NCI-H345 treated with DMSO at 0.1 percent for 48 hours (cell line): ENCODE measurements at regions not wholly inside any gene's neighbourhood (a gene's known extent, or its start where the extent isn't known, plus 50 kb on each side); places are given as distances from the start of the nearest gene placed in this dataset.

Source experiments
- DNase-seq: peaks from one replicate; lab custom pipeline; 2025; ENCODE audit not compliant: unreplicated experiment; lab: John Stamatoyannopoulos, UW

DNA sequence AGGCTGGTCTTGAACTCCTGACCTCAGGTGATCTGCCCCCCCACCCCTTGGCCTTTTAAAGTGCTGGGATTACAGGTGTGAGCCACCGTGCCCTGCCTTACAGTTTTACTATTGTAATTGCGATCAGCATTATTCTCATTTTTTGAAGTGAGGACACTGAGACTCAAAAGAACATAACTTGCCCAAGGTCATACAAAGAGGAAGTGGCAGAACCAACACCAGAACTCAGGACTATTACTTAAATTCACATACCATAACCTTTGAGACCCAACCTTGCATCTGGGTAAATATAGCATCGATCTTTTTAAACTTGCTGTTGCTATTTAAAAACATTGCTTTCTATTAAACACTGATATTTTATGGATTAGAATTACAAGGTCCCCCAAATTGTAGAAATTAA lies 54.2 kb downstream of the FOXI1 start:
- no peak for DNase-seq

DNA sequence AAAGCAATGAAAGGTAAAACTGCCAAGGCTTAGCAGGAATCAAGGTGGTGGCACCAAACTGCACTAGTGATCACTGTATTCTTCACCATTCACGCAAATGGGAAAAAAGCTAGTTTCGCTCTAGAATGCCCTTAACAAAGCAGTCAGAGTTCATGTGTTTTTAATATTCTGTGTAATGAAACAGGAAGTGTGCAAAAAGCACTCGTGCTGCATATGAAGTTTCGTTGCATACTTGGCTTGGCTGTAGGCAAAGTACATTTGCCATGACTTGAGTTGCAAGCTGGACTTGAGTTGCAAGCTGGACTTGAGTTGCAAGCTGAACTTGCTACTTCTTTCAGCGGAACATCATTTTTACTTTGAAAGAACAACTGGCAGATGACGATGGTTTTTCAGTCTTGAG lies 55.4 kb downstream of the FOXI1 start:
- DNase-seq = no peak

DNA sequence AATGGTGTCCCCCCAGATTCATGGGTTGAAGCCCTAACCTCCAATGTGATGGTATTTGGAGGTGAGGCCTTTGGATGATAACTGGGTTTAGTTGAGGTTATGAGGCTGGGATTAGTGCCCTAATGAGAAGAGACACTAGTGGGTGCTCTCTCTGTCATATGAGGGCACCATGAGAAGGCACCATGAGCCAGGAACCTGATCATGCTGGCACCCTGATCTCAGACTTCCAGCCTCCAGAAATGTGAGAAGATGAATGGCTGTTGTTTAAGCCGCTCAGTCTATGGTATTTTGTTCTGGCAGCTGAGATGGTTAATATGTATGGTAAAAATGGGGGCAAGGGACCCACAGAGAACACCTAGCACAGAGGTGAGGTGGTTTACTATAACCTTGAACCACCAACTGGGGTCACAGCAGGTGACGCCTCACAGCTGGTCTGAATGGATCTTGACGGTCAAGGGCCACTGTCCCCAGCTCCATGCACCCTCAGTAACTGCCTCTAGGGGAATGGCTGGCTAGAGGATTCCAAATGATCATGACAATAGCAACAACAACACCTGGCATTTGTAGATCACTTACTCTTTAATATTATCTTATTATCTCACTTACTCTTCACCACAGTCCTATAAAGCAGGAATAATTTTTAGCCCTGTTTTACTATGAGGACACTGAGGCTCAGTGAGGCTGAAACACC lies 57.1 kb downstream of the FOXI1 start:
- DNase-seq = no peak

DNA sequence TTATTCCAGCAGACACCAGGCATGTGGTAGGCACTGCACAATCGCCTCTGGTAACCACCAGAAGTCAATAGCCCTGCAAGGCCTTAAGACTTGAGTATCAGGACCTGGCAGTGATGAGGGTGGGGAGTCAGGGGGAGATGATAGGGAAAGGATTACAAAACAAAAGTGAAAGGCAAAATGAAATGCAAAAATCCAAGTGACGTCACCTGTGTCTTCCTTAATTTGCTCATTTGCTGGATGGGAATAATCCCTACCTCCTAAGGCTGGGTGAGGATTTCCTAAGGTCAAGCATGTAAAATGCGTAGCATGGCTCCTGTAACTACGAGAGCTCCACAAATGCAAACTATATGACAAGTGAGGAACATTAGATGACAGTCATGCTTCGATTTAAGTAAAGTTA lies 58.4 kb downstream of the FOXI1 start:
- no peak for DNase-seq

DNA sequence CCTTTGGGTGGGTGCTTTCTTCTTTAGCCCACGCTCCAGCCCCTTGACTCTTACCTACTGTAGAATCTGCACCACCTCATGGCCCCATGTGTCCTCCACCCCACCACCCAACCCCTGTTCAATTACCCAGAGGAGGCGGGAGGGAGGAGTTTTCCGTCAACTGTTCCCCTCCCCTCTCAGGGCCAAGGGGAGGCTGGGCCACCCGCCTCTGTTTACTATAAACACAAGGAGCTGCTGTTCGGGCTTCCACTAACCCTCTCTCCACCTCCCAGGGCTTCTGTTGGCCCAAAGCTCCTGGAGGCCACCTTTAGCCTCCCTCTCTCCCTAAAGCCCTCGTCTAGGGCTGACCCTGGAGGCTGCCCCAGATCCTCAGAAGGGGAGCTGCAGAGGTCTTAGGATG lies 59.2 kb downstream of the FOXI1 start:
- DNase-seq = no peak

DNA sequence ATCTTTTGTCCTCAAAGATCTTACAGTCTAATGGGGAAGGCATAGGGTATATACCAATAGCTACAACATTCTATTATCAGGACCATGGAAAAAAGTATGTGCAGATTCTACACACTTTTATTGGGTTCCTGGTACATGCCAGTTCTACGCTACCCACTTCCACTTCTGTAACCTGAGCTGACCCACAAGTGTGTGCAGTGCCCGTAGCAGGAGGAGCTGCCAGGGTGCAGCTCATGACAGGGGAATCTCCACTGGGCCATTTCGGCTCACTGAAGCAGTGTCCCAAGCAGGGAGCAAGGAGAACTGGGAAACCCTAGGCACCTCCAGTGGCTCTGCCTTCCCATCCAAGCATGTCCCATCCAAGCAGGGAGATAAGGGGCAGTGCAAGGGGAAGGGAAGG lies 60.4 kb downstream of the FOXI1 start:
- no peak for DNase-seq

DNA sequence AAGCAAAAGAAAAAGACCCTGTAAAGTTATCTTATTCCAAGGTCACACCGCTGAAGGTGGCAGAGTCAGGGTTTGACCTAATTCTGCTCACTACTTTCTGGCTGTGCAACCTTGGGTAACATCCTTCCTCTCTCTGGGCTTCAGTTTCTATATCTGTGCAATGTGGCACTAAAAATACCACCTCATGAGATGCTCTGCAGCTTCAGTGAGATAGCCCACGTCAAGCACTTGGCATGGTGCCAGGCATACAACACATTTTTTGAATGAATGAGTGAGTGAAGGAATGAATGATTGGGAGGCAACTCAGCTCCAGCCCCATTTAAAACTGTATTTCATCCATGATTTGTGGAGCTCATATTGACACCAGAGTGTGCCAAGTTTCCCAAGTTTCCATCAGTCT lies 62.3 kb downstream of the FOXI1 start:
- DNase-seq = no peak

DNA sequence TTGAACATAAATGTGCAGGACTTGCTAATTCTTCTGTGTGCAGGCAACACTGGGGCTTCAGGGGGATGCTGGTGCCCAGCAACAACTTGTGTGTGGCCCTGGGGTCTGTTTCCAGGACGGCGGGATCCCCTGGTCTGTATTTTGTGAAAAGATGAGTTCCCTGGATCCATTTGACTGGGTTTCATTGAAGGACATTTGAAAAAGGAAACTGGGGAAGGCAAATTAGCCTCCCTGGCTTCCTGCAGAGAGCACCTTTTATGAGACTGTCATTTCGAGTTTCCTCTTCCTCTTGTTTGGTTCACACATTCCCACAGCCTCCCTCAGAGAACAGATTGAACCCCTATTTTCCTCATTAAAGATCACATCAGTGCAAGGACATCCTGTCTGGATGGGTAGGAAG lies 63.1 kb downstream of the FOXI1 start:
- DNase-seq = no peak

DNA sequence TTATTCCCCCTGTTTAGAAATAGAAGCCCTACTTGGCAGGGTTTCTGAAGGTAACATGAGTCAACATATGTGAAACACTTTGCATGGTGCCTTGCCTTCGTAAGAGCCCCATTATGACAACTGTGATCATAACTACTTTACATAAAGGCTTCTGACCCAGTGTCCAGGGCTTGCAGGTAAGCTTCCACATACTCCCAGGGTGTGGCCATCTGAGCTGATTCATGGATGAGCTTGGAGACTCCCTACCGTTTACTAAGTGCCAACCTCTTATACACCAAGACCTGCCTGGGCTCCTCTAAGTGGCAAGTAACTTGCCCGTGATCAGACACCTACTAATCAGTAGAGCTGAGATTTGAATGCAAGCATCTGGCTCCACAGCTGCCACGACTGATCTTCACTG lies 62.8 kb upstream of the C5orf58 start:
- no peak for DNase-seq

DNA sequence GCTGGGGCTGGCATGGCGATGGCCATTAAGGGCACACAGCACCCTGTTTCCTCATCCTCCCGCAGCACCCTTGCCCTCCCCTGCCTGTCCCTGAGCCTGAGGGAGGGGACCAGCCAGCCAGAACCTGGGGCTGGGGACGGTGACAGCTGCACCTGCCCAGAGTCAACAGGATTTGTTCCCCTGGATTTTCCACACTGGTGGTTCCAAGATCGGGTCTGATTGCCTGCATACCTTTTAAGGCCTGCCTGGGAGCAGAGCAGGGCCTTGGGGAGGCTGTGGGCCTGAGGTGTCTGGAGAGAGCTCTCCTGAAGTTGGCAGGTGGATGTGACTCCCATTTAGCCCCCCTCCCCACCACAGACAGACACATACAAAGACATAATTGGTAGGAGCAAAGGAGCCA lies 61.0 kb upstream of the C5orf58 start:
- DNase-seq = no peak

DNA sequence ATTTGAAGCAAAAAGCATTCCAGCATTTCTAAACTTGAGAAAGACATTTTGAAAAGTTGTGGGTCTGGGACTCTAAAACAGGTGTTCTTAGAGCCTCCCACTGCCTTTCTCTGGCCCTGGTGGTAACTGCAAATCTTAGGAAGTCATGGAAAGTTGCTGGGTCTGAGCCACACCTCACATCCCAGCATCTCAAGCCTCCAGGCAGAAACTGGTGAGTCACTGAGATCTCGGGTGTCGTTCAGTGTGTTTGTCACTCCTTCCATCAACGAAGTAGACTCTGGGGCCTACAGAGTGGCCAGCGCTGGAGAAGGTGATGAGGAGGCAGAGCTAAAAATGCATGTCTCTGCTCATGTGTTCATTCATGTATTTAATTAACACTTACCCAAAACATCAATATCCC lies 59.6 kb upstream of the C5orf58 start:
- DNase-seq = no peak

DNA sequence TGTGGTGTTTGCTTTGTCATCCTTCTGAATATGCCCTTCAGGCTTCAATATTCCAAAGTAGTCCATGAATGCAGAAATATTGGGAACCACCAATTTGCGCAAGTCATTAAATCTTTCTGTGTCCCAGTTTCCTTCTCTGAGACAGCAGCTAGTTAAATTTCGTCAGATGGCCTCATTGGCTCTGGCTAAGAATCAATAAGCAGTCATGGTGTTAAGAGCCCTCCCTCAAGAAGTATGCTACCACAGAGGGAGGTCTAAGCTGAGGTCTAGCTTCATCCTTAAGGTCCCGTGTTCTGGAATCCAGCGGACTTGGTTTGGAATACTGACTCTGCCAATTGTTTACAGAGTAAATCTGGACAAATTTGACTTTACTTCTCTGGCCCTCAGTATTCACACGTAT lies 59.1 kb upstream of the C5orf58 start:
- no peak for DNase-seq

DNA sequence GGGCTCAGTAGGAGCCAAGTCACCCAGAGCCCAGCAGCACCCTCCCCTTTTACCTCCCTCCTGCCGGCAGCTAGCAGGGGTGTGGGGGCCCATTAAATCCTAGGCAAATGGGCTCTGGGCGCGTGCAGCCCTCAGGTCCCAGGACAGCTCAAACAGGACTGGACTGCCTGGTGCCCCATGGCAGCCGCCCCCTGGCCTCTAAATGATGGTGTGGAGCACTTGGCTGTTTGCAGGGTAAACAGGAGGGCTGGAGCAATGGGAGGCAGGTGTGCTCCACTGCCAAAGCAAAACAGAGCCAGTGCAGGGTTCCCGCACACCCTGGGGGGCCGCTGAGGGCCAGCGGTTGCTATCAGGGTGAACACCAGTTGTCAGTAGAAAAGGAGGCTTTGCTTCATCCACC lies 55.9 kb upstream of the C5orf58 start:
- peak; percentile 31 for DNase-seq

DNA sequence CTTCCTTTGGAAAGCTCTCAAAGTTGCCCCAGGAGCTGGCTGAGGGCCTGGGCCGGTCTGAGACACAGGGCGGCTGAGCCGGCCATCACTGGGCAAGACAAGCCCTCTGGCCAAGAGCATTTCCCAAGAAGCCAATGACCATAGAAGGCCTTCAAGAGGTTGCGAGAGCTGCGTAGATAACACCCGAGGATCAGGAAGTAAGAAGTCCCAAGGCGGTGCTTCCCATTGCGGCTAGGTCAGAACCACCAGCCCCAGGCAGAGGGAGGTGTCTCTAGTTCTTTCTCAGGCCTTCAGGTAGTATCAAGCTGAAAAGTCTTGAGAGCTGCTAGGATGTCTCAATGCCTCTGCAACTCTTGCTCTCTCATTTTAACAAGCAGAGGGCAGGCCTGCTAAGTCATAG lies 54.0 kb upstream of the C5orf58 start:
- no peak for DNase-seq

DNA sequence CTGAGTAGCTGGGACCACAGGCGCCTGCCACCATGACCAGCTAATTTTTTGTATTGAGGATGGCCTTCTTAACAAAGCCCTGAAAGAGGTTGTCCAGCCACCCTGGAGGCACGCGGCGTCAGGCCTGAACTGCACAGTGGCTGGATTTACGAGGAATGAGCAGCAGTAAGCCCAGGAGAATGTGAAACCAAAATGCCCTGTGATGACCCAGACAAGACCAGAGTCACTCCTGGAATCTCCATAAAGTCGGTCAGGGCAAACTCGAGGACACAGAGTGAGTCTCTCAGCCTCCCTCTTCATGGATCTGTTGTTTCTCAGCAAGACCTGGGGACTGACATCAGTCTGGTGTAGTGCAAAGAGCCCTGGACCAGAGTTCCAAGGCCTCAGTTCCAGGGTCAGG lies 53.2 kb upstream of the C5orf58 start:
- no peak for DNase-seq

DNA sequence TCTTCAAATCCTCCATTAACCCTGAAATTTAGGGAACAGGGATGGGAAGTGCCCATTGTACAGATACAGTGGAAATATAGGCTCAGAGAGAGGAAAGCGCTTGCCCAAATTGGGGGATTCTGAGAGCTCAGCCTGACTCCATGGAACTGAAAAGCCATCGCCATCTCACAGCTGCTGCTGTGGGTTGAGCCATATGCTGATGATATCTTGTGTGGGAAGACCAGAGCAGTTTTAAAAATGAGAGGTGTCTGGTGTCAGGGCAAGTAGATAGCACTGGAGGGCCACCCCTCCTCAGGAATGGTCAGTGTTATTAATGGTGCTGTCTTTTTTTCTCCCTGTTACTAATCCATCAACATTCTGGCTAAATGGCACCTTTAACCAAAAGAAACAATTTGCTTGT lies 50.9 kb upstream of the C5orf58 start:
- DNase-seq = no peak

DNA sequence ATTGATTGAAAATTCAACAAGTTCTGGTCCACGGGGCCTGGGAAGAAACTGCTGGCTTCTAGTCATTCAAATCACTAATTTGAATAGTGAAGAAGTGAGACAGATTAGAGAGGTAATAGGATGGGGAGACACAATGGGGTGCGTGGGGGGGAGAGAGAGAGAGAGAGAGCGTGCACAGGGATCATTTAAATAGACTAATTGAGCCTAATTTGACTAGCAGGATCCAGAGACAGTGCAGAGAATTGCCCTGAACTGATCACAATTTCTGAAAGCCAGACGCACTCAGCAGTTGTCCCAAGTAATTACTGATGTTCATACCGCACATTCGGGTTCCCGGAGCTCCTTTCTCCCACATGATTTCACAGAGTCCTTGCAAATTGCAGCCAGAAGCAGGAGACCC lies 50.3 kb upstream of the C5orf58 start:
- no peak for DNase-seq
